ENCODE measurements at regions not wholly inside any gene's neighbourhood (a gene's known extent, or its start where the extent isn't known, plus 50 kb on each side); places are given as distances from the start of the nearest gene placed in this dataset.

- TF ChIP-seq, protein P1, sequence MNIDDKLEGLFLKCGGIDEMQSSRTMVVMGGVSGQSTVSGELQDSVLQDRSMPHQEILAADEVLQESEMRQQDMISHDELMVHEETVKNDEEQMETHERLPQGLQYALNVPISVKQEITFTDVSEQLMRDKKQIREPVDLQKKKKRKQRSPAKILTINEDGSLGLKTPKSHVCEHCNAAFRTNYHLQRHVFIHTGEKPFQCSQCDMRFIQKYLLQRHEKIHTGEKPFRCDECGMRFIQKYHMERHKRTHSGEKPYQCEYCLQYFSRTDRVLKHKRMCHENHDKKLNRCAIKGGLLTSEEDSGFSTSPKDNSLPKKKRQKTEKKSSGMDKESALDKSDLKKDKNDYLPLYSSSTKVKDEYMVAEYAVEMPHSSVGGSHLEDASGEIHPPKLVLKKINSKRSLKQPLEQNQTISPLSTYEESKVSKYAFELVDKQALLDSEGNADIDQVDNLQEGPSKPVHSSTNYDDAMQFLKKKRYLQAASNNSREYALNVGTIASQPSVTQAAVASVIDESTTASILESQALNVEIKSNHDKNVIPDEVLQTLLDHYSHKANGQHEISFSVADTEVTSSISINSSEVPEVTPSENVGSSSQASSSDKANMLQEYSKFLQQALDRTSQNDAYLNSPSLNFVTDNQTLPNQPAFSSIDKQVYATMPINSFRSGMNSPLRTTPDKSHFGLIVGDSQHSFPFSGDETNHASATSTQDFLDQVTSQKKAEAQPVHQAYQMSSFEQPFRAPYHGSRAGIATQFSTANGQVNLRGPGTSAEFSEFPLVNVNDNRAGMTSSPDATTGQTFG (tag by site-specific recombination; IDR thresholded peaks at IDR 0.05; ENCODE audit: borderline replicate concordance) = no peak
- no peak for TF ChIP-seq ZNF248 (tag by site-specific recombination; IDR thresholded peaks at IDR 0.05)
- TF ChIP-seq, protein P2, sequence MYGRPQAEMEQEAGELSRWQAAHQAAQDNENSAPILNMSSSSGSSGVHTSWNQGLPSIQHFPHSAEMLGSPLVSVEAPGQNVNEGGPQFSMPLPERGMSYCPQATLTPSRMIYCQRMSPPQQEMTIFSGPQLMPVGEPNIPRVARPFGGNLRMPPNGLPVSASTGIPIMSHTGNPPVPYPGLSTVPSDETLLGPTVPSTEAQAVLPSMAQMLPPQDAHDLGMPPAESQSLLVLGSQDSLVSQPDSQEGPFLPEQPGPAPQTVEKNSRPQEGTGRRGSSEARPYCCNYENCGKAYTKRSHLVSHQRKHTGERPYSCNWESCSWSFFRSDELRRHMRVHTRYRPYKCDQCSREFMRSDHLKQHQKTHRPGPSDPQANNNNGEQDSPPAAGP (tag by site-specific recombination; IDR thresholded peaks at IDR 0.05) = no peak
- no peak for TF ChIP-seq ZBTB8A (tag by site-specific recombination; IDR thresholded peaks at IDR 0.05)
- no peak for TF ChIP-seq ZNF777 (tag by site-specific recombination; IDR thresholded peaks at IDR 0.05; ENCODE audit: borderline replicate concordance)
- no peak for TF ChIP-seq ZNF324 (tag by site-specific recombination; IDR thresholded peaks at IDR 0.05)
- TF ChIP-seq ZNF274 (IDR thresholded peaks at IDR 0.05; ENCODE audit: low read length) = no peak
- TF ChIP-seq ZNF274 (tag by site-specific recombination; IDR thresholded peaks at IDR 0.05; ENCODE audit: borderline replicate concordance) = no peak
- TF ChIP-seq KLF8 (tag by site-specific recombination; IDR thresholded peaks at IDR 0.05) = no peak
- TF ChIP-seq ZNF677 (tag by site-specific recombination; IDR thresholded peaks at IDR 0.05) = no peak
- no peak for TF ChIP-seq MZF1 (tag by site-specific recombination; IDR thresholded peaks at IDR 0.05; ENCODE audit: borderline replicate concordance)
Measured at GRCh38 chr4:189302719-189303118, 638.0 kb upstream of the FRG1 start (continued).

GRCh38 chr4:189304167-189304566 is 636.5 kb upstream of the FRG1 start:
- ChIA-PET CTCF (no interaction called here), POLR2A (no interaction called here)
- H3K27ac ChIP-seq (ENCODE audit: extremely low read depth, low read depth, low read length) = no peak overlapping the region
- H3K36me3 ChIP-seq (ENCODE audit: control insufficient read depth in 2 of 2, insufficient read depth in 1 of 2, low read length in 2 of 2) = no peaks in the 10 kb centered on the region
- H3K4me1 ChIP-seq (ENCODE audit: control insufficient read depth, insufficient read depth, low read length) = peaks cover 10% of the 10 kb centered on the region
- no peak overlapping the region for H3K4me3 ChIP-seq (ENCODE audit: low read depth, low read length)
- H3K9me3 ChIP-seq (ENCODE audit: control insufficient read depth, insufficient read depth, low read depth, low read length) = no peaks in the 10 kb centered on the region
- TF ChIP-seq, protein P3, sequence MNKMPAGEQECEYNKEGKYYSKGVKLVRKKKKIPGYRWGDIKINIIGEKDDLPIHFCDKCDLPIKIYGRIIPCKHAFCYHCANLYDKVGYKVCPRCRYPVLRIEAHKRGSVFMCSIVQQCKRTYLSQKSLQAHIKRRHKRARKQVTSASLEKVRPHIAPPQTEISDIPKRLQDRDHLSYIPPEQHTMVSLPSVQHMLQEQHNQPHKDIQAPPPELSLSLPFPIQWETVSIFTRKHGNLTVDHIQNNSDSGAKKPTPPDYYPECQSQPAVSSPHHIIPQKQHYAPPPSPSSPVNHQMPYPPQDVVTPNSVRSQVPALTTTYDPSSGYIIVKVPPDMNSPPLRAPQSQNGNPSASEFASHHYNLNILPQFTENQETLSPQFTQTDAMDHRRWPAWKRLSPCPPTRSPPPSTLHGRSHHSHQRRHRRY (tag by site-specific recombination; IDR thresholded peaks at IDR 0.05) = no peak
- TF ChIP-seq KLF16 (tag by site-specific recombination; IDR thresholded peaks at IDR 0.05) (no peak), ZNF274 (IDR thresholded peaks at IDR 0.05; ENCODE audit: low read length) (no peak), ZNF274 (tag by site-specific recombination; IDR thresholded peaks at IDR 0.05; ENCODE audit: borderline replicate concordance) (no peak), ZNF791 (tag by site-specific recombination; IDR thresholded peaks at IDR 0.05) (no peak), KLF7 (tag by site-specific recombination; IDR thresholded peaks at IDR 0.05; ENCODE audit: borderline replicate concordance) (no peak), ZNF521 (tag by site-specific recombination; IDR thresholded peaks at IDR 0.05) (no peak), ZBTB17 (tag by site-specific recombination; IDR thresholded peaks at IDR 0.05) (no peak), ZNF2 (tag by site-specific recombination; IDR thresholded peaks at IDR 0.05) (no peak), ZBTB48 (tag by site-specific recombination; IDR thresholded peaks at IDR 0.05) (no peak), ZNF24 (tag by site-specific recombination; IDR thresholded peaks at IDR 0.05) (no peak), ZNF558 (tag by site-specific recombination; IDR thresholded peaks at IDR 0.05) (no peak), ZFP37 (tag by site-specific recombination; IDR thresholded peaks at IDR 0.05) (no peak), ZNF16 (tag by site-specific recombination; IDR thresholded peaks at IDR 0.05; ENCODE audit: low read depth) (no peak), ZBTB44 (tag by site-specific recombination; IDR thresholded peaks at IDR 0.05) (no peak), ZNF223 (tag by site-specific recombination; IDR thresholded peaks at IDR 0.05) (no peak)
- TF ChIP-seq, protein P4, sequence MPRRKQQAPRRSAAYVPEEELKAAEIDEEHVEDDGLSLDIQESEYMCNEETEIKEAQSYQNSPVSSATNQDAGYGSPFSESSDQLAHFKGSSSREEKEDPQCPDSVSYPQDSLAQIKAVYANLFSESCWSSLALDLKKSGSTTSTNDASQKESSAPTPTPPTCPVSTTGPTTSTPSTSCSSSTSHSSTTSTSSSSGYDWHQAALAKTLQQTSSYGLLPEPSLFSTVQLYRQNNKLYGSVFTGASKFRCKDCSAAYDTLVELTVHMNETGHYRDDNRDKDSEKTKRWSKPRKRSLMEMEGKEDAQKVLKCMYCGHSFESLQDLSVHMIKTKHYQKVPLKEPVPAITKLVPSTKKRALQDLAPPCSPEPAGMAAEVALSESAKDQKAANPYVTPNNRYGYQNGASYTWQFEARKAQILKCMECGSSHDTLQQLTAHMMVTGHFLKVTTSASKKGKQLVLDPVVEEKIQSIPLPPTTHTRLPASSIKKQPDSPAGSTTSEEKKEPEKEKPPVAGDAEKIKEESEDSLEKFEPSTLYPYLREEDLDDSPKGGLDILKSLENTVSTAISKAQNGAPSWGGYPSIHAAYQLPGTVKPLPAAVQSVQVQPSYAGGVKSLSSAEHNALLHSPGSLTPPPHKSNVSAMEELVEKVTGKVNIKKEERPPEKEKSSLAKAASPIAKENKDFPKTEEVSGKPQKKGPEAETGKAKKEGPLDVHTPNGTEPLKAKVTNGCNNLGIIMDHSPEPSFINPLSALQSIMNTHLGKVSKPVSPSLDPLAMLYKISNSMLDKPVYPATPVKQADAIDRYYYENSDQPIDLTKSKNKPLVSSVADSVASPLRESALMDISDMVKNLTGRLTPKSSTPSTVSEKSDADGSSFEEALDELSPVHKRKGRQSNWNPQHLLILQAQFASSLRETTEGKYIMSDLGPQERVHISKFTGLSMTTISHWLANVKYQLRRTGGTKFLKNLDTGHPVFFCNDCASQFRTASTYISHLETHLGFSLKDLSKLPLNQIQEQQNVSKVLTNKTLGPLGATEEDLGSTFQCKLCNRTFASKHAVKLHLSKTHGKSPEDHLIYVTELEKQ (tag by site-specific recombination; IDR thresholded peaks at IDR 0.05; ENCODE audit: borderline replicate concordance) = no peak
